SK-N-SH treated with all-trans-retinoic acid at 6 μM for 48 hours (cell line): ENCODE measurements at regions not wholly inside any gene's neighbourhood (a gene's known extent, or its start where the extent isn't known, plus 50 kb on each side); places are given as distances from the start of the nearest gene placed in this dataset.

Experiments
- CSDC2 ChIP-seq: fragments of 250-450 bp; sonication (Bioruptor Pico); IDR thresholded peaks from 2 replicates; pipeline ENCODE4 v1.5.0; 2020; ENCODE audit warnings: mild to moderate bottlenecking, moderate library complexity
- OSR1 ChIP-seq: fragments of 250-450 bp; sonication (Bioruptor Pico); IDR thresholded peaks from 2 replicates; pipeline ENCODE4 v1.8.0; 2022; ENCODE audit warnings: moderate library complexity, mild to moderate bottlenecking, inconsistent platforms
- PATZ1 ChIP-seq: fragments of 250-450 bp; sonication (Bioruptor Pico); IDR thresholded peaks from 2 replicates; pipeline ENCODE4 v1.8.0; 2020; ENCODE audit warnings: mild to moderate bottlenecking, moderate library complexity, borderline replicate concordance
- SNAI2 ChIP-seq: fragments of 250-450 bp; sonication (Bioruptor Pico); IDR thresholded peaks from 2 replicates; pipeline ENCODE4 v1.5.0; 2020; ENCODE audit warnings: mild to moderate bottlenecking, moderate library complexity
- ZC3H10 ChIP-seq: fragments of 250-450 bp; sonication (Bioruptor Pico); IDR thresholded peaks from 2 replicates; pipeline ENCODE4 v1.5.1; 2021; ENCODE audit warnings: mild to moderate bottlenecking, moderate library complexity
- ZFP3 ChIP-seq: fragments of 250-450 bp; sonication (Bioruptor Pico); IDR thresholded peaks from 2 replicates; pipeline ENCODE4 v1.5.0; 2020; ENCODE audit warnings: mild to moderate bottlenecking, moderate library complexity
- ZFP30 ChIP-seq: fragments of 450-650 bp; formaldehyde crosslinking; IDR thresholded peaks from 2 replicates; pipeline ENCODE4 v1.5.0; 2022; ENCODE audit warnings: mild to moderate bottlenecking, moderate library complexity
- ZNF70 ChIP-seq: fragments of 450-650 bp; formaldehyde crosslinking; IDR thresholded peaks from 2 replicates; pipeline ENCODE4 v1.5.0; 2020; ENCODE audit warnings: mild to moderate bottlenecking, moderate library complexity
- TF ChIP-seq, protein P1 (sequence below): fragments of 250-450 bp; sonication (Bioruptor Pico); IDR thresholded peaks from 2 replicates; pipeline ENCODE4 v1.8.0; 2021; ENCODE audit warnings: low read depth, mild to moderate bottlenecking, moderate library complexity, borderline replicate concordance
- TF ChIP-seq, protein P2 (sequence below): fragments of 250-450 bp; sonication (Bioruptor Pico); IDR thresholded peaks from 2 replicates; pipeline ENCODE4 v1.5.0; 2020; ENCODE audit warnings: mild to moderate bottlenecking, moderate library complexity

GRCh38 chr5:4083591-4084337, 488.1 kb downstream of the IRX1 start:
- no peak for TF ChIP-seq ZFP30 (CRISPR knock-in tag)
- TF ChIP-seq SNAI2: no peak
- TF ChIP-seq ZFP3 (CRISPR knock-in tag): no peak
- no peak for TF ChIP-seq OSR1 (CRISPR knock-in tag)
- no peak for TF ChIP-seq PATZ1 (CRISPR knock-in tag)
- no peak for TF ChIP-seq CSDC2 (CRISPR knock-in tag)
- TF ChIP-seq, protein P1, sequence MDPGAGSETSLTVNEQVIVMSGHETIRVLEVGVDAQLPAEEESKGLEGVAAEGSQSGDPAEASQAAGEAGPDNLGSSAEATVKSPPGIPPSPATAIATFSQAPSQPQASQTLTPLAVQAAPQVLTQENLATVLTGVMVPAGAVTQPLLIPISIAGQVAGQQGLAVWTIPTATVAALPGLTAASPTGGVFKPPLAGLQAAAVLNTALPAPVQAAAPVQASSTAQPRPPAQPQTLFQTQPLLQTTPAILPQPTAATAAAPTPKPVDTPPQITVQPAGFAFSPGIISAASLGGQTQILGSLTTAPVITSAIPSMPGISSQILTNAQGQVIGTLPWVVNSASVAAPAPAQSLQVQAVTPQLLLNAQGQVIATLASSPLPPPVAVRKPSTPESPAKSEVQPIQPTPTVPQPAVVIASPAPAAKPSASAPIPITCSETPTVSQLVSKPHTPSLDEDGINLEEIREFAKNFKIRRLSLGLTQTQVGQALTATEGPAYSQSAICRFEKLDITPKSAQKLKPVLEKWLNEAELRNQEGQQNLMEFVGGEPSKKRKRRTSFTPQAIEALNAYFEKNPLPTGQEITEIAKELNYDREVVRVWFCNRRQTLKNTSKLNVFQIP: no peak
- TF ChIP-seq, protein P2, sequence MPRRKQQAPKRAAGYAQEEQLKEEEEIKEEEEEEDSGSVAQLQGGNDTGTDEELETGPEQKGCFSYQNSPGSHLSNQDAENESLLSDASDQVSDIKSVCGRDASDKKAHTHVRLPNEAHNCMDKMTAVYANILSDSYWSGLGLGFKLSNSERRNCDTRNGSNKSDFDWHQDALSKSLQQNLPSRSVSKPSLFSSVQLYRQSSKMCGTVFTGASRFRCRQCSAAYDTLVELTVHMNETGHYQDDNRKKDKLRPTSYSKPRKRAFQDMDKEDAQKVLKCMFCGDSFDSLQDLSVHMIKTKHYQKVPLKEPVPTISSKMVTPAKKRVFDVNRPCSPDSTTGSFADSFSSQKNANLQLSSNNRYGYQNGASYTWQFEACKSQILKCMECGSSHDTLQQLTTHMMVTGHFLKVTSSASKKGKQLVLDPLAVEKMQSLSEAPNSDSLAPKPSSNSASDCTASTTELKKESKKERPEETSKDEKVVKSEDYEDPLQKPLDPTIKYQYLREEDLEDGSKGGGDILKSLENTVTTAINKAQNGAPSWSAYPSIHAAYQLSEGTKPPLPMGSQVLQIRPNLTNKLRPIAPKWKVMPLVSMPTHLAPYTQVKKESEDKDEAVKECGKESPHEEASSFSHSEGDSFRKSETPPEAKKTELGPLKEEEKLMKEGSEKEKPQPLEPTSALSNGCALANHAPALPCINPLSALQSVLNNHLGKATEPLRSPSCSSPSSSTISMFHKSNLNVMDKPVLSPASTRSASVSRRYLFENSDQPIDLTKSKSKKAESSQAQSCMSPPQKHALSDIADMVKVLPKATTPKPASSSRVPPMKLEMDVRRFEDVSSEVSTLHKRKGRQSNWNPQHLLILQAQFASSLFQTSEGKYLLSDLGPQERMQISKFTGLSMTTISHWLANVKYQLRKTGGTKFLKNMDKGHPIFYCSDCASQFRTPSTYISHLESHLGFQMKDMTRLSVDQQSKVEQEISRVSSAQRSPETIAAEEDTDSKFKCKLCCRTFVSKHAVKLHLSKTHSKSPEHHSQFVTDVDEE (CRISPR knock-in tag): no peak
- TF ChIP-seq ZC3H10 (CRISPR knock-in tag): no peak
- TF ChIP-seq ZNF70 (CRISPR knock-in tag): no peak
